ENCODE measurements at regions not wholly inside any gene's neighbourhood (a gene's known extent, or its start where the extent isn't known, plus 50 kb on each side); places are given as distances from the start of the nearest gene placed in this dataset.

GRCh38 chr7:32228601-32229000 lies 158.4 kb upstream of the PDE1C start:
- Histone ChIP-seq H3K27ac (no peak overlapping the region), H3K4me3 (no peak overlapping the region), H3K36me3 (no peaks in the 10 kb centered on the region), H3K4me1 (no peaks in the 10 kb centered on the region), H3K27me3 (no peaks in the 10 kb centered on the region), H3K9me3 (peaks cover 0 to 6% (median 0%) of the 10 kb centered on the region in 3 donors)
- no peak for TF ChIP-seq CTCF (IDR thresholded peaks at IDR 0.05)
- intact Hi-C loops (cut with DNase I; ENCODE audit: low total_unique reads), result no loop called here
- no peak for DNase-seq

GRCh38 chr7:32227746-32228145 lies 157.5 kb upstream of the PDE1C start:
- no peak overlapping the region for H3K27ac ChIP-seq
- no peaks in the 10 kb centered on the region for H3K4me1 ChIP-seq
- intact Hi-C loops (cut with DNase I; ENCODE audit: low total_unique reads), result no loop called here
- TF ChIP-seq CTCF (IDR thresholded peaks at IDR 0.05), result no peak
- H3K36me3 ChIP-seq, result no peaks in the 10 kb centered on the region
- H3K9me3 ChIP-seq, result peaks cover 0 to 6% (median 0%) of the 10 kb centered on the region in 3 donors
- H3K27me3 ChIP-seq, result no peaks in the 10 kb centered on the region
- H3K4me3 ChIP-seq, result no peak overlapping the region
- no peak for DNase-seq

GRCh38 chr7:32224276-32224675 lies 154.1 kb upstream of the PDE1C start:
- Histone ChIP-seq H3K36me3 (no peaks in the 10 kb centered on the region), H3K4me1 (no peaks in the 10 kb centered on the region), H3K27me3 (no peaks in the 10 kb centered on the region), H3K4me3 (no peak overlapping the region), H3K27ac (no peak overlapping the region), H3K9me3 (peaks cover 0 to 6% (median 0%) of the 10 kb centered on the region in 3 donors)
- TF ChIP-seq CTCF (IDR thresholded peaks at IDR 0.05), result no peak
- intact Hi-C loops (cut with DNase I; ENCODE audit: low total_unique reads), result no loop called here
- no peak for DNase-seq

- Histone ChIP-seq H3K27me3 (no peaks in the 10 kb centered on the region), H3K36me3 (no peaks in the 10 kb centered on the region), H3K27ac (no peak overlapping the region), H3K9me3 (peaks cover 0 to 6% (median 0%) of the 10 kb centered on the region in 3 donors), H3K4me1 (no peaks in the 10 kb centered on the region), H3K4me3 (no peak overlapping the region)
- intact Hi-C loops (cut with DNase I; ENCODE audit: low total_unique reads), result no loop called here
- DNase-seq, result no peak
- no peak for TF ChIP-seq CTCF (IDR thresholded peaks at IDR 0.05)
Measured at GRCh38 chr7:32223721-32224120, 153.5 kb upstream of the PDE1C start.

- Histone ChIP-seq H3K27me3 (no peaks in the 10 kb centered on the region), H3K36me3 (no peaks in the 10 kb centered on the region), H3K4me1 (no peaks in the 10 kb centered on the region), H3K27ac (no peak overlapping the region), H3K9me3 (peaks cover 0 to 6% (median 0%) of the 10 kb centered on the region in 3 donors), H3K4me3 (no peak overlapping the region)
- intact Hi-C loops (cut with DNase I; ENCODE audit: low total_unique reads), result no loop called here
- DNase-seq, result no peak
- TF ChIP-seq CTCF (IDR thresholded peaks at IDR 0.05), result no peak
Measured at GRCh38 chr7:32223071-32223650, 153.0 kb upstream of the PDE1C start.

Measured in tibial artery (tissue), 4 donors.